ENCODE measurements at regions not wholly inside any gene's neighbourhood (a gene's known extent, or its start where the extent isn't known, plus 50 kb on each side); places are given as distances from the start of the nearest gene placed in this dataset.

GRCh38 chr1:112783059-112783458 is 67.9 kb upstream of the PPM1J start:
- DNase-seq (ENCODE audit: low read depth) = no peak

- DNase-seq (ENCODE audit: low read depth) = no peak
These were observed 64.8 kb upstream of the PPM1J start for GRCh38 chr1:112779665-112780526.

GRCh38 chr1:112778137-112778536 is 63.0 kb upstream of the PPM1J start:
- no peak for DNase-seq (ENCODE audit: low read depth)

DNA sequence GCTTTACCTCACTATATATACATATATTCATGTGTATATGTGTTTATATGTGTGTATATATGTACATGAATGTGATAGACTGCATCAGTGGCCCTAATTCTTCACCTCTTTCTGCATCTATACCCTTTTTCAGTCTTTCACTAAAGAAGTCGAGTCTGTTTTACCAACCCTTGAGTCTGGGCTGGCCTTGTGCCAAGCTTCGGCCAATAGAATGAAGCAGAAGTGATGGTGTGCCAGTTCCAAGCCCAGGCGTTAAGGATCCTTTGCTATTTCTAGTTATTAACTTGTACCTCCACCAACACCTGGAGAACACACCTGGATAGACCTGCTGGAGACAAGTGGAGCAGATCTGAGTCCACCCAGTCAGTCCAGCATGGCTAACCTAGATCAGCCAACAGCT is 61.6 kb upstream of the PPM1J start:
- DNase-seq (ENCODE audit: low read depth) = no peak

GRCh38 chr1:112772781-112773180 is 57.6 kb upstream of the PPM1J start:
- no peak for DNase-seq (ENCODE audit: low read depth)

DNA sequence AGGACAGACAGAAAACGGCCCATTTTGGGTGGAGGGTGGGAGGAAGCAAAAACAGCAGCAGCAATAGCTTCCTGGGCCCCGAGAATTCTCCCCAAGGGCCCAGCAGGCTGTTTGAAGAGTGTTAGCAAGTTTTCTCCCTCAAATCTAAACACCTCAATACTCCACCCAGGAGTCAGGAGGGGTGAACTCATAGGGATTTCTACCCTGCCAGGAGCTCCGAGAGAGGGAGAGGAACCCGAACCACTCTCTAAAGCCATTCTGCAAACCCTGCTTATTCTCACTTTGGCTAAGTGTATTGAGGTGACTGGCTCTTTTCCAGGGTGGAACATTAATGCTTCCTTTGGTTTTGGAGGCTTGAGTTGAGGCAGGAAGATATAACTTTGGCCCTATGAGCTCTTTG is 55.6 kb upstream of the PPM1J start:
- DNase-seq (ENCODE audit: low read depth) = no peak

GRCh38 chr1:112769611-112770010 is 54.5 kb upstream of the PPM1J start:
- no peak for DNase-seq (ENCODE audit: low read depth)

- no peak for DNase-seq (ENCODE audit: low read depth)
These were observed 52.5 kb upstream of the PPM1J start for GRCh38 chr1:112767646-112768045.

Data from HS-27A (cell line).